Limb (tissue), 2 donors: ENCODE measurements at regions not wholly inside any gene's neighbourhood (a gene's known extent, or its start where the extent isn't known, plus 50 kb on each side); places are given as distances from the start of the nearest gene placed in this dataset.
"Not testable (repeated sequence)": the region's sequence is repeated elsewhere in the genome, so short reads cannot be mapped to it uniquely, and the experiment has no call there.

Source experiments
- DNase-seq, 2 donors: peaks; one replicate each; pipeline ENCODE4 v3.0.0-alpha.2; 2016; ENCODE audit errors: extremely low spot score in 2 of 2

DNA sequence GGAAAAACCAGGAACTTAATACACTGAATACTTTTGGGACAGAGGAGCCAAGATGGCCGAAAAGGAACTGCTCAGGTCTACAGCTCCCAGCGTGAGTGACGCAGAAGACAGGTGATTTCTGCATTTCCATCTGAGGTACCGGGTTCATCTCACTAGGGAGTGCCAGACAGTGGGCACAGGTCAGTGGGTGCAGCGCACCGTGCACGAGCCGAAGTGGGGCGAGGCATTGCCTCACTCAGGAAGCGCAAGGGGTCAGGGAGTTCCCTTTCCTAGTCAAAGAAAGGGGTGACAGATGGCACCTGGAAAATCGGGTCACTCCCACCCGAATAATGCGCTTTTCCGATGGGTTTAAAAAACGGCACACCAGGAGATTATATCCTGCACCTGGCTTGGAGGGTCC lies 605.4 kb downstream of the DTWD2 start:
- DNase-seq, result not testable (repeated sequence)

DNA sequence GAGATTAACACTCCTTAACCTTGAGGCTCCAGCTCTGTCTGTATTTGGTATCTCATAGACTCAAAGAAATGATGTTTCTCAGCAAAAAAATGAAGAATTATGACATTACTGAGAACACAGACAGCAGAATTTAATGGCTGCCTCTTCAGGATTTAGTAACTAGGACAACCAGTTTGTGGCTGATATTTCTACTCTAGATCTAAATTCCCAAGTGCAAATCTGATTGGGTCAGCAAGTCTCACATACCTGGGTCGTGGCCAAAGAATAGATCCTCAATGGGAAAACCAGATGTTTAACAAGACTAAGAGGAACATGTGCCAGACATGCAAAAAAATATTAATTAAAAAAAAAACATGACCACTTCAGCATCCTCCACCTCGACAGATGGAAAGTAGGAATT lies 608.9 kb downstream of the DTWD2 start:
- DNase-seq, result no peak

DNA sequence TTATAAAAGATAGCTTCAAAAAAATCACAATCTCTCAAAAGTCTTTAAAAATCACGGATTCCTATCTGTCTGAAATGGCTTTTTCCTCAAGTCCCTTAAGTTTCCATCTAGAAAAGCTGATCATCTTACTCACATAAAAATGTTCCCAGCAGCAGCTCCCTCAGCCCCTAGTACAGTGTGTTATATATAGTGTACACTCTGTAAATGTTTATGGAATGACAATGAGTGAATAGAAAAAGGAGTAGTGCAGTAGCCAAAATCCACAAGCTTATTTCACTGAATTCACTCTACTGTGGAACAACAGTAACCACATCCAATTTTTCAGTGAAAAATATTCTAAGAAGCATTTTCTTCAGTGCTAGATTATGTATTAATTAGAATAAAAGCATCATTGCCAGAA lies 609.4 kb downstream of the DTWD2 start:
- no peak for DNase-seq

DNA sequence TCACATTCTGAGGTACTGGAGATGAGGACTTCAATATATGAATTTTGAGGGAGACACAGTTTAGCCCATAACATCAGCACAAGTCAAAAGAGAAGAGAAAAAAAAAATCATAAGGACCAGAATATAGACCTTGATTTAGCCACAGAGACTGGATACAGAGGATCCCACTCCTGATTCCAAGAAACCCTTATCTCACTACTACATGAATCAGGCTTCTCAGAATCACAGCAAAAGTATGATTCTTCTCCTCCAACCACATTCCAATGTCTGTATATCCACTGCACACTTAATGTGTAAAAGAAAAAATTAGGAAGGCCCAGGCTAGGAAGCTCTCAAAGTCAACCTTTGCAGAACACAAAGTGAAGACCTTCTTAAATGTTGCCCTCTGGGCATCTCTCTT lies 610.9 kb downstream of the DTWD2 start:
- DNase-seq, result no peak

DNA sequence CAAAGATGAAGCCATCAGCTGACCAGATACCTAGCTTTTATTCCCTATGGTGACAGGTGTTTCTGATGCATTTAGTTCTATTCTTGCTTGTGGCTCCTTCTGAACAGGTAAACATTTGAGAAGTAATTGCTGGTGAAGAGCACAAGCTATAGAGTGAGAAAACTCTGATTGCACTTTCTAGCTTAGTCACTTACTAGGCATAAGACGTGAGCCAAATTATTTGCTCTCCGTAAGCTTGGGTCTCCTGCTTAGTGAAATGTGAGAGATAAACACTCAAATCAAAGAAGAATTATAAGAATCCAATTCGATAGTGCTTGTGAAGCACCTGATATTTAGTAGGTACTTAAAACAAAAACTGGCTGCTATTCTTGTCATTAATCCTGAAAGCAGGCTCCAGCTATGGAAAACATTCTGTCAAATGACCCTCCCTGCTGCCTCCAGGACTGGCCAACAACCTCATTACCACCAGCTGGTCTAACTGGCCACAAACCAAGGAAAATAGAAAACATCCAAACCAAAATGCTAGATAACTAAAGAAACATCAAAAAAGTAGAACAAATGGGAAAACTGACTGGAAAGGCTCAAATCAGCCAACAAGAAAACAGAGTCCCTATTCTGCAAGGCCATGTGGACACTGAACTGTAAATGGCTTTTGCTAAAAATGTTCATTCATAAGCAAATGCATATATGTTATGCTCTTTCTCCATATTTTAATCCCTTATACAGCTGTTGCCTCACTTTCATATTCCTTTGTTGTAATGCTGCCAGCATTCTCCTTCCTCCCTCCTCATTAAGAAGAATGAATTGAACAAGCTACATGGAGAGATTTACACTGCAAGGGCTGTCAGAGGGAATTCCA lies 616.1 kb downstream of the DTWD2 start:
- DNase-seq, result peak in 1 of 2 donors; percentile 46

DNA sequence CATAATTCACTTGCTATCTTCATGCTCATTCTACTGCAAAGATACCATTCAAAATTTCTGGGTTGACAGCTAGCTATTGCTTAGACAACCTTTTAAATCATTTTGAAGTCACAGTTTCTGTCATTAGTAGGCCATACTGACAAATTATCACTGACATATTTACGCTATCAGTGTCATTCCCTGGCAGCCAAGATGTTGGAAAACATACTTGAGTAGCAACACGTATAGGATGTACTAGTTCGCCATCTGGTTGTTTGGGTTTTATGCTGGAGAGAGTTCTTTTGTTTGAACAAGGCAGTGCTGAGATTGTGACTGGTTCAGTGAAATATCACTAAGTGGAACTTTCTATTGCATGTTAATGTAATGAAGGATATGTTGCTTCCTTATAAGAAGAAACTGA lies 621.9 kb downstream of the DTWD2 start:
- DNase-seq, result no peak

DNA sequence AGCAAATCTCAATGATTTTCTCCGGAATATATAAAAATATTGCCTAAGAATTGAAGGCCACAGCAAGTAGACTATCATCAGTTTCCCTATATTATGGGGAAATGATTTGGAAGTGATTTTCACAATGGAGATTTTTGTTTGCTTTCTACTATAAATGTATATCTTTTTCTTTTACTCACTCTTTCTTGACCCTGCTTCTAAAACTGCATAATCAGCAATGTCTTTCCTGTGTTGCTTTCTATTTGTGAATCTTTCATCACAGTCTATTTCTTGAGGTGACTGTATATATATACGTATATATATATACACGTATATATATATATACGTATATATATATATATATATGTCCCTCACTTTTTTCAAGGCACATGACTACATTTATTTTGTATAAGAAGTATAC lies 622.6 kb downstream of the DTWD2 start:
- no peak for DNase-seq

DNA sequence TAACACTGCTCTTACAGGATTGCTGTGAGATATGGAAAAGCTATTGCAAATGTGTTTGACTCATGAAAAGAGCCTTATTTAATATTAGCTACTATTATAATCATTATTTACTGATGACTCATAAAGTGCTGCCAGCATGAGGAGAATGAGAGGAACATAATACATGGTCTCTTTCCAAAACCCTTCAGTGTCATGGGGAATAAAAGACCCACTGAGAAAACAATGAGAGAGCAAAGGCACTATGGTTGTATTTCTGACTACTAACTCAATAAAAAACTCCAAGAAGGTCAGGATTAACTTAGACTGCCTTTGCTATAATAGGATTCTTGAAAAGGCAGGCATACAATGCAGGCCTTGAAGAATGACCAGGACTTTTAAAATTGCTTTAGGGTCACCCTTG lies 633.5 kb downstream of the DTWD2 start:
- no peak for DNase-seq

DNA sequence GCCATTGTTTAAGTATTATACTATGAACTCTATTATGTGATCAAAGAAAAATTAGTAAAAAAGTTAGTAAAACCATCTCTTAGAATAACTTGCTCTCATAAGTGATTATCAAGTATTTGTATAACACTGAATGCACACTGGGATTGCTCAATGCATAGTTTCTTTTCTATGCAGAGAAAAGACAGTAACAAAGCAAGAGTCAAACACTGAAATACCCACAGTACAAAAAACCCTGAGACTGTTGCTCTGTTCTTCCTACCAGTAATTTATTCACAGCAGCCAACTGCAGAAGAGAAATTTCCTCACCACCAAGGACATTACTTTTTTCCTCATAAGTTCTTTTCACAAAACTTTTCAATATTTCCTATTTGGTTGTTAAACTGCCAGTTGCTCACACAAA lies 634.4 kb downstream of the DTWD2 start:
- DNase-seq, result no peak

DNA sequence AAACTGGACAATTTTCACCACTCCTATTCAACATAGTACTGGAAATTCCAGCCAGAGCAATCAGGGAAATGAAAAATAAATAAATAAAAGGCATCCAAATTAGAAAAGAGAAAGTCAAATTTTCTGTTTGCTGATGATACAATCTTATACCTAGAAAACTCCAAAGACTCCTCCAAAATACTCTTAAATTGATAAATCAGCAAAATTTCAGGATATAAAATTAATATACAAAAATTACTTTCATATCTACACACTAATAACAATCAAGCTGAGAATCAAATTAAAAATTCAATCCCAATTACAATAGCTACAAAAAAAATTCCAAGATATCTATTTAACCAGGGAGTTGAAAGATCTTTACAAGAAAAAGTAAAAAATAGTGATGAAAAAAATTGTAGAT lies 651.9 kb downstream of the DTWD2 start:
- no peak for DNase-seq

DNA sequence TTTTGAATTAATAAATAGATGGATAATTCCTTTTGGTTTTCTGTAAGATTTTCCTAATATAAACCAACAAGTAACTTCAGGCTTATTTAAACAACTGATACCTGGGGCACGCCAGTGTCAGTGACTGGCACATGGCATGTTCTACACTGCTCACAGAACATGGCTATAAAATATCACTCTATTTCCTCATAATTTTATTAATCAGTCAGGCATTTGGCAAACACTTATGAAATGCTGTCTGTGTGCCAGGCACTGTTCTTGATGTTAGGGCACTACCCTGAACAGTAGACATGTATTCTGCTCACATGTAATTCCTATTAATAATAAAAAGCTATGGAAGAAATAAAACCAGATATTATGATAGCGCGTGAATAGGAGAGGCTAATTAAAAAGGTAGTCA lies 661.0 kb downstream of the DTWD2 start:
- no peak for DNase-seq

DNA sequence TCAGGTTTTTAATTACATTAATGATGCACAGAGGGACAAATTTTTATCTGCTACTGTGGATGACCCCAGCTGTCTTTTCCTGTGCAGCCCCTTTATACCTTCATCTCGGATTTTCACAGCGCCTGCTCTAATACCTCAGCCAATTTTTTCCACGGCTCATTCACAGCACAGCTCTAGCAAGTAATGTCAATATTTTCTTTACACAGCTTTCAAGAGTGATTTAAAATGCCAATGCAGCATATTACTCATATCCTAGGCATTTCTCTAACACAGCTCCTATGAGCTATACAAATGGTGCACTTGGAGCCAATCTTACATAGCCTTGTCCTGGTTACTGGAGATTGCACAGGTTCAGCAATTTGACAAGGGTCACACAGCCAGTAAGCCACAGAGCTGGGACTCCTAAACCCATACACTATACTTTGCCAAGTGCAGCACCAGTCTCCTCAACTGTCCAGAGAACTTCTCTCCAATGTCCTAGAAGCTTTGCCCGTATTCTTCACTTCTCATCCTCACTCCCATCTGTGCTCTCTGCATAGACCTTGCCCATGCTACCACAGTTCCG lies 661.8 kb downstream of the DTWD2 start:
- no peak for DNase-seq

DNA sequence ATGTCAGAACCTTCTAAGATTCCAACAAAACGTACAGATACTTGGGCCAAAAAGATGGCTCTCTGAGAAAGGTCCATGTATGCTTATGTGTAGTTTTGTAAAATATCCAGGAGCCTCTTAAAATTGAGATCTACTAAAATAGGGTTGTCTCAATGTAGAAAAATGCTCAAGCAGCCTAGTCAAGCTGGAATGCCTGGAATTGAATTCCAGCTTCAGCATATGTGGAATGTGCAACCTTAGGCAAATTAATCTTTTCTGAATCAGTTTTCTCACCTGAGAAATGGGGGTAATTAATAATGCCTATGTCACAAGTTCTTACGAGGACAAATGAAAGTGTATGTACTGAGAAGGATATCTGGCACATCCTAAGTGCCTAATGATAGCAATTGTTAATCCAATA lies 662.4 kb downstream of the DTWD2 start:
- no peak for DNase-seq

DNA sequence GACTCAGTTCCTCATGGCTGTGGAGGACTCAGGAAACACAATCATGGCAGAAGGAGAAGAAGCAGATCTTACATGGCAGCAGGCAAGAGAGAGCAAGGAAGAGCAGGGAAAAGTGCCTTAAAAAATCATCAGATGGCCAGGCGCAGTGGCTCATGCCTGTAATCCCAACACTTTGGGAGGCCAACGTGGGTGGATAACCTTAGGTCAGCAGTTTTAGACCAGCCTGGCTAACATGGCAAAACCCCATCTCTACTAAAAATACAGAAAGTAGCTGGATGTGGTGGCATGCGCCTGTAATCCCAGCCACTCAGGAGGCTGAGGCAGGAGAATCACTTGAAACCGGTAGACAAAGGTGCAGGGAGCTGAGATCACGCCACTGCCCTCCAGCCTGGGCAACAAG lies 664.6 kb downstream of the DTWD2 start:
- not testable (repeated sequence) for DNase-seq

DNA sequence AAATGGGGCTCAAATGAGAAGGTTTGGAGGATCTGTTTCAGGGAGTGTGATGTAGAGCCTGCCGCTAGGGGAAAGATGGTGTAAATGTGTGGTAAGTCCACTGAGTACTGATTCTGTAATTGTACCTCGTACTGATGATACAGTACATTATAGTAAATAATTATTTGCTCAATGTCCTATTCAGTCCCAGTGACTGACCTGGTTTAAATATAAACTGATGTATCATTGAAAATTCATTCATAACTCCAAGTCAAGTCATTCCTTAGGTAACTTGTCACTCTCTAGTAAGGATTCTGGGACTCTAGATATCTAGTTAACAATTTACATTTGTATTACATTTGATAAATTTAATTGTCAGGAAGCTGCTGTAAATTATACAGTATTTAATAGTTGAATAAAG lies 667.3 kb downstream of the DTWD2 start:
- DNase-seq, result no peak

DNA sequence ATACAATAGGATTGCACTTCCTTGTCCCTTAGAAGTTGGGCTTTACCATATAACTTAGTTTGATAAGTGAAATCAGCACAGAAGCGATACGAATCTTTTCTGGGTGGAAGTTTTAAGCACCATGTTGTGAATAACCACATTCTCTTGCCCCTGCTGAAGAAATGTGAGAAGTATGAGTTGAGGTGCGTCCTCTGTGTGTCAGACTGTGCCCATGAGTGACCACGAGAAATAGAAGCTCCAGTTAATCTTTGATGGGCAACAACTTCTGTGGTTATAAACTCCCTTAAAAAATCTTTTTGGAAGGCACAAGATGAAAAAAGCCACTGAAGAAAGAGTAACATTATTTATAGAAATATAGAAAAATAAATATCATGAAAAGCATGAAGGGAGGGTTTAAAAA lies 668.2 kb downstream of the DTWD2 start:
- no peak for DNase-seq

DNA sequence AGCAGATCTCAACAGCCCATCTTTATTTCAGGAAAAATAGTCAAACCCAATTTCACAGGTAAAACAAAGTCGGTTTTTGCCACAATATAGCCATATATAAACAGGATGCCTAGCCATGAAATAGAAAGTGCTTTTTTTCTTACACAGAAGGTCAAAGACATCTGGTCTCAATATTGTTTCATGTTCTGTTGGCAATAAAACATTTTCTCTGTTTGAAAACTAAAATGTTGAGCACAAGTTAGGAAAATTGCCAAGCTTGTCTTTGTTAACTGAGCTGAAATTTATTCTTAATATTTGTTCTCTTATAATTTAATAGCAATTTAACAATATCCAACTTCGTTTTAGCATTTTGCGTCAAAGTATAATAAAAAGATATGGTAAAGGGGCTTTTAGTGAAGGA lies 673.4 kb downstream of the DTWD2 start:
- peak in 1 of 2 donors; percentile 51 for DNase-seq

DNA sequence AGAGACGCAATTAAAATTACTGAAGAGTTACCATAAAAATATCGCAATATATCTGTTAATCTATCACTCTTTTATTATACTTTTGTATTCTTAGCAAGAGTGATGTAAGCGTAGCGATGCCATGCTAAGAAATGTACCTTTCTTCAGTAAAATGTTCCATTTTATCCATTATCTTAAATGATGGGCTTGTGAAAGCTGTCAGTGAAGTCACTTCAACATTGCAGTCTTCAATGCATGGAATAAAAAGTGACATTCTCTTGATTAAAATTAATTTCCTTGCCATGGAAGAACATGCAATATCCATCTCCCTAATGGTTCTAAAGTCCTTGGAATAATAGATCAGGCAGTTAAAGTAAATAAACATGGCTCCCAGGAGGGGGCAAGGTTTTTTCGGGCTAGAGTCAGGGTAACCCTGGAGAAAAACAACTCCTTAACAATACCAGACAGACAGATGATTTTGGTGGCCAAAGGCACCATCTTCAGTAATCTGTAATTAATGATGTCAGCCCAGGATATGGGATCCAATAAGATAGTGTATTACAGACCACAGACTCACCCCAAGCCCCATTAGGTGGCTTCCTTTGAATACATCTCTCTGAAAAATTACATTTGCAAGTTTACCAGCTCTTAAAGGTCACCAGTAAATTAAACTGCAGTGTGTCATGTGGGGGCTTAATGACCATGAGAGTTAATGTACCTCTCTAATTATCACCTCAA lies 677.1 kb downstream of the DTWD2 start:
- no peak for DNase-seq

DNA sequence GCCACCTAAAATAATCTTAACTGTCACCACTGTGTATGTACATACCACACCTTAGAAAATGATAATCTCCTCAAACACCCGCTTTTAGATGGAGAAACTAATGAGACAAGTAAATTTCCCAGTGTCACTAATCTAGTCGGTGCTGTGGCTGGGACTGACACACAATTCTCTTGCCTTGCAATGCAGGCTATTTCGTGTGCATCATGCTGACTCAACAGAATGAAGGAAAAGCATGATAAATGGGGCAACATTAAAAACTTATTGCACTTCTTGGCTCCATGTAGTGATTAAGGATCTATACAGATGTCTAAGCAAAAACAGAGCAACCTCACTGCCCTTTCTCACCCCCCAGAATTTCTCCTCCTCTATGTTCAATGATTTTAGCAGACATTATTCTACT lies 677.9 kb downstream of the DTWD2 start:
- DNase-seq, result no peak

DNA sequence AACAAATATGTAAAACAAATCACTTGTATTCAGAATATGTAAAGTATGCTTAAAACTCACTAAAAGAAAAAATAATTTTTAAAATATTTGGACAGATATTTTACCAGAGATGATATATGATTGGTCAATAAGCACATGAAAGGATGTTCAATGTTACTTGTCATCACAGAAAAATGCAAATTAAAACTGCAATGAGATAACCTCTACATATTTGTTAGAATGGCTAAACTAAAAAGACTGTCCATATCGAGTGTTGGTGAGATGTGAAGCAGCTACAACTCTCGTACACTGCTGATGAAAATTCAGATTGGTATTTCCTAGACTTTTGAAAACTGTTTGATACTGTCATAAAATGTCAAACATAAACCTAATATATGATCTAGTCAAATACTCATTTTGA lies 685.1 kb downstream of the DTWD2 start:
- no peak for DNase-seq

DNA sequence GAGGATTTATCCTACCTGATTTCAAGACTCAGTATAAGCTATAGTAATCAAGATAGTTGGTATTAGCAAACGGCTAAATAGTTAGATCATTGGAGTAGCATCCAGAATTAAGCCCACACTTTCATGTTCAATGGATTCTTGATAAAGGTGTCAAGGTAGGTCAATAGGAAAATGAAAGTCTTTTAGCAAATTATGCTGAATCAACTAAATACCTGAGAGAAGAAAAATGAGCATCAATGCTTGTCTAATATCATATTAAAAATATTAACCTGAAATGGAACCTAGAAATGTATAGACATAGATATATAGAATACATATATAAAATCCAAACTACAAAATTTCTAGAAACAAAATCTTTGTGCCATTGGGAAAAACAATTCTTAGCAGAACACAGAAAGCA lies 685.6 kb downstream of the DTWD2 start:
- no peak for DNase-seq

DNA sequence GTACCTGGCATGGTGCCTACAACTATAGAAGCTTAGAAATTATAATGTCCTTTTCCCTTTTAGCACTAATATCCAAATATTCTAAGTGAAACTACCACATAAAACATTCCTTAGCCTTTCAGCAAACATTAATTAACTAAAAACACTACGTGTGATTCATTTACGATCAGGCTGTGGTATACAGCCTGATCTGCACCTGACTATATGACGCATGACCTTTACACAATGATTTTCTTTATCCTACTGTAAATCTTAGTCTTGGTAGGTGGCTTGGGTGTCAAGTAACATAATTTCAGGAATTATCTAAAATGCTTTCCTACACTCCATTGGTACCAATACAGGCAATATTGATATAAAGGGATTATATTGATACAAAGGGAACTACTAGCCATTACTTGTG lies 686.7 kb downstream of the DTWD2 start:
- no peak for DNase-seq

DNA sequence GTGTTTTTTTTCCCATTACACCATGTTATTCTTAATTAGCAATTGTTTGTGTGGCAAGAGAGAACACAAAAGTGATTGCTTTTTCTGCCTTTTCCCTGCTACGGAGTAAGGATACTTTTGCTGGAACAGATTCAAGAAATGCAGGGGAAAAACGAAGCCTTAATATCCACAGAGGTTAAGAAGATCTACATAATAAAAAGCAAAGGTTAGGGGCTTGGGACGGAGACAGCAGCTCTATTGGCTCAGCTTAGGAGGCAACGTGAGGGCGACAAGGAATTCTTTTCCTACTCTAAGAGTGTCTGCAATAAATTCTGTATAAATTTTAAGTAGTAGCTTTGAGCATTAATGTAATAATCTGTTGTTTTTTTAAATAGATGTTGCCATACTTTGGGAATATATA lies 693.3 kb downstream of the DTWD2 start:
- no peak for DNase-seq
